Lung (tissue), 11 donors: ENCODE measurements at regions not wholly inside any gene's neighbourhood (a gene's known extent, or its start where the extent isn't known, plus 50 kb on each side); places are given as distances from the start of the nearest gene placed in this dataset.

Experiments
- ATAC-seq: fragments of 200-7000 bp; cut with Tn5 transposase; one replicate; pipeline ENCODE4 v1.9.1; 2020; ENCODE audit warnings: moderate number of reproducible peaks; ENCODE audit not compliant: insufficient read depth, low FRiP score
- DNase-seq, 3 donors: peaks; one replicate each; pipeline ENCODE4 v3.0.0-alpha.2; 2013 to 2017
- H3K27ac ChIP-seq, 2 donors: one replicate each; pipeline ENCODE4 v1.5.1; 2013; ENCODE audit warnings: mild to moderate bottlenecking in 2 of 2, moderate library complexity in 2 of 2, control low read depth in 1 of 2, inconsistent platforms in 1 of 2, low read depth in 1 of 2, low read length in 1 of 2
- H3K27me3 ChIP-seq, 3 donors: one replicate each; pipeline ENCODE4 v1.5.1; 2013; ENCODE audit warnings: low read length in 2 of 3; ENCODE audit not compliant: control insufficient read depth in 3 of 3, insufficient read depth in 3 of 3
- H3K36me3 ChIP-seq, 4 donors: one replicate each; pipeline ENCODE4 v1.5.1; 2013; ENCODE audit warnings: low read length in 4 of 4, mild to moderate bottlenecking in 1 of 4, moderate library complexity in 1 of 4; ENCODE audit not compliant: control insufficient read depth in 4 of 4, insufficient read depth in 4 of 4
- H3K4me1 ChIP-seq, 5 donors: one replicate each; pipeline ENCODE4 v1.5.1; 2013; ENCODE audit warnings: low read length in 5 of 5, mild to moderate bottlenecking in 2 of 5, moderate library complexity in 1 of 5; ENCODE audit not compliant: control insufficient read depth in 5 of 5, insufficient read depth in 5 of 5
- H3K4me3 ChIP-seq: one replicate; pipeline ENCODE4 v1.5.1; 2013; ENCODE audit warnings: mild to moderate bottlenecking, control low read depth, moderate library complexity
- H3K9ac ChIP-seq, 2 donors: one replicate each; pipeline ENCODE4 v1.5.1; 2013; ENCODE audit warnings: low read length in 2 of 2, control low read depth in 1 of 2; ENCODE audit not compliant: insufficient read depth in 1 of 2
- H3K9me3 ChIP-seq, 4 donors: one replicate each; pipeline ENCODE4 v1.5.1; 2013; ENCODE audit warnings: low read length in 3 of 4, mild to moderate bottlenecking in 1 of 4, moderate library complexity in 1 of 4; ENCODE audit not compliant: control insufficient read depth in 4 of 4, insufficient read depth in 3 of 4
- CTCF ChIP-seq: IDR thresholded peaks from 2 replicates; pipeline ENCODE4 v1.5.1; 2012; ENCODE audit warnings: mild to moderate bottlenecking; ENCODE audit errors: control extremely low read depth, extremely low read depth
- WGBS, 2 donors: extraction: QIAGEN DNeasy Blood & Tissue Kit; methylation state at CpG; one replicate each; pipeline ENCODE4 v1.1.7; 2013; 5-methylcytosine and 5-hydroxymethylcytosine counted together
- donor health status: control.
- donor health status: control.
- donor health status: Bipolar disorder and iron deficiency.
- donor health status: healthy.
- donor health status: DM: yes; HTN: yes; CAD: no.

GRCh38 chr17:77884967-77885641 lies 73.4 kb upstream of the TNRC6C start:
- WGBS, 2 donors, result 78 to 90% methylated on average over 3 to 4 of the region's 4 CpGs
- ATAC-seq, result no peak
- TF ChIP-seq CTCF, result no peak
- Histone ChIP-seq H3K9ac (no peak overlapping the region), H3K4me3 (no peak overlapping the region), H3K27ac (no peak overlapping the region), H3K36me3 (no peaks in the 10 kb centered on the region), H3K27me3 (peaks cover 0 to 10% (median 0%) of the 10 kb centered on the region in 3 donors), H3K9me3 (no peaks in the 10 kb centered on the region), H3K4me1 (peaks cover 0 to 42% (median 25%) of the 10 kb centered on the region in 5 donors)
- DNase-seq, result no peak

GRCh38 chr17:77885678-77886386 lies 72.7 kb upstream of the TNRC6C start:
- TF ChIP-seq CTCF, result no peak
- no peak for ATAC-seq
- no peaks in the 10 kb centered on the region for H3K36me3 ChIP-seq
- no peaks in the 10 kb centered on the region for H3K9me3 ChIP-seq
- no peak overlapping the region for H3K4me3 ChIP-seq
- 73 to 83% methylated on average over 8 of the region's 8 CpGs for WGBS, 2 donors
- peaks cover 0 to 10% (median 0%) of the 10 kb centered on the region in 3 donors for H3K27me3 ChIP-seq
- DNase-seq, result no peak
- H3K4me1 ChIP-seq, result peaks cover 0 to 36% (median 22%) of the 10 kb centered on the region in 5 donors
- no peak overlapping the region for H3K27ac ChIP-seq
- H3K9ac ChIP-seq, result no peak overlapping the region

GRCh38 chr17:77886387-77886728 lies 72.1 kb upstream of the TNRC6C start:
- no peak for TF ChIP-seq CTCF
- ATAC-seq (no peak), DNase-seq (no peak)
- no peak overlapping the region for H3K9ac ChIP-seq
- no peaks in the 10 kb centered on the region for H3K9me3 ChIP-seq
- H3K27ac ChIP-seq, result no peak overlapping the region
- 50 to 55% methylated on average over 13 of the region's 13 CpGs for WGBS, 2 donors
- H3K36me3 ChIP-seq, result no peaks in the 10 kb centered on the region
- no peak overlapping the region for H3K4me3 ChIP-seq
- peaks cover 0 to 10% (median 0%) of the 10 kb centered on the region in 3 donors for H3K27me3 ChIP-seq
- peaks cover 0 to 31% (median 17%) of the 10 kb centered on the region in 5 donors for H3K4me1 ChIP-seq
